SK-N-SH (cell line): ENCODE measurements at regions not wholly inside any gene's neighbourhood (a gene's known extent, or its start where the extent isn't known, plus 50 kb on each side); places are given as distances from the start of the nearest gene placed in this dataset.
A peak's percentile ranks its signal among the peaks of the same experiment; 100 is the strongest.

ENCODE experiments used
- CTCF ChIA-PET: fragments of 300-600, 350-600 bp; formaldehyde crosslinking; extraction: SDS; loops from one replicate; lab custom pipeline; 2021; lab: Yijun Ruan, JAX
- POLR2A ChIA-PET: fragments of 350-600 bp; sonication (Branson Sonifier 250); formaldehyde crosslinking; extraction: SDS; loops from one replicate; lab custom pipeline; 2020; ENCODE audit warnings: antibody characterized with exemption, inconsistent platforms; lab: Yijun Ruan, JAX
- DNase-seq: peaks from one replicate; pipeline ENCODE4 v3.0.0; 2012
- H2AFZ ChIP-seq: fragments of 200-600 bp; sonication (generic); 2 replicates; pipeline ENCODE4 v1.8.1; 2016; ENCODE audit warnings: antibody characterized with exemption, mild to moderate bottlenecking, low read depth
- H3F3A ChIP-seq: fragments of 200-600 bp; sonication (generic); replicated peaks from 2 replicates; pipeline ENCODE3; 2016; ENCODE audit warnings: antibody characterized with exemption, mild to moderate bottlenecking; ENCODE audit not compliant: insufficient read depth
- H3K27ac ChIP-seq, 2 experiments: fragments of 200-500 bp in 1 of 2; fragments of 200-600 bp in 1 of 2; sonication (Bioruptor generic) in 1 of 2; sonication (generic), shearing (Covaris generic) in 1 of 2; 2 replicates each; pipeline versions ENCODE4 v1.5.1 to v1.6.1; 2014 to 2016; ENCODE audit warnings: low read depth in 2 of 2, inconsistent platforms in 1 of 2, low read length in 1 of 2, mild to moderate bottlenecking in 1 of 2, mixed read lengths in 1 of 2
- H3K27me3 ChIP-seq: fragments of 200-600 bp; sonication (generic), shearing (Covaris generic); 2 replicates; pipeline ENCODE4 v1.6.1; 2016; ENCODE audit warnings: mixed run types; ENCODE audit not compliant: insufficient read depth
- H3K36me3 ChIP-seq, 2 experiments: fragments of 200-500 bp in 1 of 2; fragments of 200-600 bp in 1 of 2; sonication (Bioruptor generic) in 1 of 2; sonication (generic) in 1 of 2; replicated peaks in 1 of 2; 2 replicates each; pipeline versions ENCODE3 to v1.5.1; 2014 to 2016; ENCODE audit warnings: low read length in 1 of 2, mild to moderate bottlenecking in 1 of 2; ENCODE audit not compliant: insufficient read depth in 2 of 2, control insufficient read depth in 1 of 2
- H3K4me1 ChIP-seq, 2 experiments: fragments of 200-500 bp in 1 of 2; fragments of 200-600 bp in 1 of 2; sonication (Bioruptor generic) in 1 of 2; sonication (generic), shearing (Covaris generic) in 1 of 2; 2 replicates each; pipeline versions ENCODE4 v1.5.1 to v1.6.1; 2014 to 2016; ENCODE audit warnings: low read depth in 1 of 2, low read length in 1 of 2, mixed run types in 1 of 2; ENCODE audit not compliant: insufficient read depth in 2 of 2, control insufficient read depth in 1 of 2
- H3K4me2 ChIP-seq: fragments of 200-600 bp; sonication (generic), shearing (Covaris generic); 2 replicates; pipeline ENCODE4 v1.6.1; 2017; ENCODE audit warnings: mixed run types
- H3K4me3 ChIP-seq, 2 experiments: fragments of 200-500 bp in 1 of 2; fragments of 200-600 bp in 1 of 2; sonication (Bioruptor generic) in 1 of 2; sonication (generic), shearing (Covaris generic) in 1 of 2; 2 replicates each; pipeline versions ENCODE4 v1.5.1 to v1.8.1; 2014 to 2016; ENCODE audit warnings: low read depth in 2 of 2, inconsistent platforms in 1 of 2, low read length in 1 of 2, mild to moderate bottlenecking in 1 of 2, mixed read lengths in 1 of 2, moderate library complexity in 1 of 2
- H3K79me2 ChIP-seq: fragments of 200-600 bp; sonication (generic); 2 replicates; pipeline ENCODE4 v1.8.1; 2017; ENCODE audit warnings: mild to moderate bottlenecking; ENCODE audit not compliant: insufficient read depth
- H3K9ac ChIP-seq: fragments of 200-600 bp; sonication (generic); 2 replicates; pipeline ENCODE4 v1.6.1; 2017; ENCODE audit warnings: mixed run types
- H3K9me2 ChIP-seq: fragments of 200-600 bp; sonication (generic); 2 replicates; pipeline ENCODE4 v1.6.1; 2017; ENCODE audit warnings: mixed run types
- H3K9me3 ChIP-seq: fragments of 200-600 bp; sonication (generic); 2 replicates; pipeline ENCODE4 v1.6.1; 2017; ENCODE audit warnings: mixed run types, mild to moderate bottlenecking, moderate library complexity
- H4K20me1 ChIP-seq: fragments of 200-600 bp; sonication (generic); 2 replicates; pipeline ENCODE4 v1.6.1; 2017; ENCODE audit warnings: mild to moderate bottlenecking, mixed run types; ENCODE audit not compliant: insufficient read depth
- EP300 ChIP-seq, 2 experiments: IDR thresholded peaks; 2 replicates each; pipeline versions ENCODE4 v1.4.0 to v1.6.1; 2012; ENCODE audit warnings: borderline replicate concordance in 1 of 2, low read depth in 1 of 2, low read length in 1 of 2
- EZH2phosphoT487 ChIP-seq: fragments of 200-600 bp; sonication (generic); IDR thresholded peaks from 2 replicates; pipeline ENCODE4 v1.6.1; 2017; ENCODE audit warnings: low read depth, mixed run types, mild to moderate bottlenecking, antibody characterized with exemption, moderate library complexity, borderline replicate concordance
- FOSL2 ChIP-seq: IDR thresholded peaks from 2 replicates; pipeline ENCODE4 v1.4.0; 2012; ENCODE audit warnings: low read depth, mild to moderate bottlenecking, moderate library complexity, borderline replicate concordance
- FOXM1 ChIP-seq: IDR thresholded peaks from 2 replicates; pipeline ENCODE4 v1.4.0; 2012; ENCODE audit warnings: low read depth, mild to moderate bottlenecking
- JUND ChIP-seq: IDR thresholded peaks from 2 replicates; pipeline ENCODE4 v1.4.0; 2012
- MEF2A ChIP-seq: IDR thresholded peaks from 2 replicates; pipeline ENCODE4 v1.4.0; 2012; ENCODE audit warnings: low read depth, borderline replicate concordance
- MXI1 ChIP-seq: IDR thresholded peaks from 2 replicates; pipeline ENCODE4 v1.6.1; 2012; ENCODE audit warnings: mild to moderate bottlenecking, low read depth, low read length, improper control_type of control experiment
- NFIC ChIP-seq: IDR thresholded peaks from 2 replicates; pipeline ENCODE4 v1.4.0; 2012; ENCODE audit warnings: borderline replicate concordance
- PBX3 ChIP-seq: IDR thresholded peaks from 2 replicates; pipeline ENCODE4; 2012
- POLR2AphosphoS5 ChIP-seq: IDR thresholded peaks from 2 replicates; pipeline ENCODE4 v1.6.1; 2012; ENCODE audit warnings: low read depth, low read length
- SIN3A ChIP-seq: IDR thresholded peaks from 2 replicates; pipeline ENCODE4 v1.6.1; 2012; ENCODE audit warnings: low read depth, mild to moderate bottlenecking, low read length, moderate library complexity, borderline replicate concordance
- SMC3 ChIP-seq: IDR thresholded peaks from 2 replicates; pipeline ENCODE4 v1.6.1; 2012; ENCODE audit warnings: low read depth, low read length, improper control_type of control experiment
- TCF12 ChIP-seq: IDR thresholded peaks from 2 replicates; pipeline ENCODE4 v1.4.0; 2012
- TEAD4 ChIP-seq: IDR thresholded peaks from 2 replicates; pipeline ENCODE4 v1.4.0; 2012; ENCODE audit warnings: mild to moderate bottlenecking, borderline replicate concordance; ENCODE audit not compliant: insufficient read depth
- USF2 ChIP-seq: fragments of 150-350 bp; IDR thresholded peaks from 2 replicates; pipeline ENCODE4 v1.6.1; 2017; ENCODE audit warnings: antibody characterized with exemption, low read length, low read depth, borderline replicate concordance
- YY1 ChIP-seq: IDR thresholded peaks from 2 replicates; pipeline ENCODE4 v1.4.0; 2012; ENCODE audit warnings: low read depth, mild to moderate bottlenecking
- ZBTB33 ChIP-seq: IDR thresholded peaks from 2 replicates; pipeline ENCODE4 v1.4.0; 2012; ENCODE audit warnings: low read depth, borderline replicate concordance
- WGBS: methylation state at CpG from one replicate; pipeline ENCODE4 v1.1.6; 2017; ENCODE audit warnings: low lambda C conversion rate; 5-methylcytosine and 5-hydroxymethylcytosine counted together

- Histone ChIP-seq H3K9ac (no peak overlapping the region), H3K4me3 (no peak overlapping the region), H3K4me1 (peaks cover 0 to 27% of the 10 kb centered on the region in 2 experiments; a peak in 2 of 4 replicates), H3K27me3 (no peaks in the 10 kb centered on the region), H2AFZ (peak overlapping the region; percentile 53; the same call in 1 of the 2 replicates), H3K9me3 (no peaks in the 10 kb centered on the region), H3K36me3 (no peaks in the 10 kb centered on the region), H3K4me2 (no peak overlapping the region), H3K9me2 (no peaks in the 10 kb centered on the region), H3K79me2 (no peaks in the 10 kb centered on the region), H3F3A (peaks cover 9% of the 10 kb centered on the region), H3K27ac (peak overlapping the region in 1 of 2 experiments; percentile 29; a peak in 1 of 4 replicates), H4K20me1 (no peaks in the 10 kb centered on the region)
- POLR2A ChIA-PET, result no interaction called here
- 88% methylated on average over 1 of the region's 1 CpG for WGBS
- no peak for TF ChIP-seq PBX3
- TF ChIP-seq JUND, result 0 out of 2 replicates have a peak, but pooled peaks have one; percentile 27
- TF ChIP-seq TCF12, result no peak
- peak; percentile 57; the same call in 1 of the 2 replicates for TF ChIP-seq FOSL2
- no peak for TF ChIP-seq EZH2phosphoT487
- no peak for DNase-seq
- CTCF ChIA-PET, result interaction anchor here (0.7 kb wide), 1 partner anchor 1168 kb away, joined by 4 read pairs; no protein-coding TSS in a partner anchor
Observed at GRCh38 chr12:90099288-90099687, 390.6 kb upstream of the ATP2B1 start.

- TF ChIP-seq MEF2A (no peak), NFIC (no peak), FOXM1 (no peak)
- H3K4me1 ChIP-seq, result peaks cover 0 to 27% of the 10 kb centered on the region in 2 experiments; a peak in 2 of 4 replicates
- H3K9me3 ChIP-seq, result no peaks in the 10 kb centered on the region
- no peaks in the 10 kb centered on the region for H3K79me2 ChIP-seq
- no peaks in the 10 kb centered on the region for H3K9me2 ChIP-seq
- no peaks in the 10 kb centered on the region for H3K36me3 ChIP-seq
- no peak overlapping the region for H3K4me3 ChIP-seq
- no peaks in the 10 kb centered on the region for H4K20me1 ChIP-seq
- no peak overlapping the region for H3K4me2 ChIP-seq
- 92% methylated on average over 2 of the region's 2 CpGs for WGBS
- CTCF ChIA-PET, result no interaction called here
- H3K27me3 ChIP-seq, result no peaks in the 10 kb centered on the region
- no peak overlapping the region for H3K9ac ChIP-seq
- H3K27ac ChIP-seq, result no peak overlapping the region
- POLR2A ChIA-PET, result no interaction called here
- DNase-seq, result no peak
- peaks cover 9% of the 10 kb centered on the region for H3F3A ChIP-seq
- peak overlapping the region; percentile 20; the same call in 1 of the 2 replicates for H2AFZ ChIP-seq
Observed at GRCh38 chr12:90098132-90098779, 389.6 kb upstream of the ATP2B1 start.

GRCh38 chr12:90091809-90092208 is 383.2 kb upstream of the ATP2B1 start:
- Histone ChIP-seq H3K9me2 (no peaks in the 10 kb centered on the region), H4K20me1 (no peaks in the 10 kb centered on the region), H3K9me3 (no peaks in the 10 kb centered on the region), H3K27ac (peak overlapping the region in 1 of 2 experiments; percentile 27; a peak in 1 of 4 replicates), H3F3A (no peaks in the 10 kb centered on the region), H3K27me3 (no peaks in the 10 kb centered on the region), H3K4me1 (peaks cover 0 to 13% of the 10 kb centered on the region in 2 experiments; a peak in 2 of 4 replicates), H3K79me2 (no peaks in the 10 kb centered on the region), H3K9ac (no peak overlapping the region), H3K4me3 (no peak overlapping the region), H3K4me2 (no peak overlapping the region), H2AFZ (no peak overlapping the region), H3K36me3 (no peaks in the 10 kb centered on the region)
- CTCF ChIA-PET, result interaction anchor here (1.6 kb wide), 1 partner anchor 10 kb away, joined by 8 read pairs; no protein-coding TSS in a partner anchor
- POLR2A ChIA-PET, result no interaction called here
- WGBS, result 93% methylated on average over 3 of the region's 3 CpGs
- no peak for DNase-seq
- TF ChIP-seq FOXM1 (no peak), USF2 (no peak), YY1 (no peak), SIN3A (no peak), TCF12 (no peak), EP300 (IDR thresholded peaks at IDR 0.05; ENCODE audit: borderline replicate concordance in 1 of 2, low read depth in 1 of 2, low read length in 1 of 2) (no peak), NFIC (no peak), SMC3 (no peak), ZBTB33 (no peak), MXI1 (no peak), POLR2AphosphoS5 (no peak), TEAD4 (no peak)
